ENCODE measurements at regions not wholly inside any gene's neighbourhood (a gene's known extent, or its start where the extent isn't known, plus 50 kb on each side); places are given as distances from the start of the nearest gene placed in this dataset.

- Histone ChIP-seq H3K9me3 (no peaks in the 10 kb centered on the region), H3K27ac (no peak overlapping the region), H3K4me1 (no peaks in the 10 kb centered on the region), H3K36me3 (no peaks in the 10 kb centered on the region), H3K27me3 (no peaks in the 10 kb centered on the region), H3K4me3 (no peak overlapping the region)
- intact Hi-C loops (cut with DNase I; ENCODE audit: low total_unique reads), result no loop called here
- no peak for DNase-seq
- TF ChIP-seq POLR2A (IDR thresholded peaks at IDR 0.05), result no peak
- TF ChIP-seq CTCF (IDR thresholded peaks at IDR 0.05), result no peak
These were observed 99.3 kb upstream of the PLD5 start for GRCh38 chr1:242623756-242624155.

- Histone ChIP-seq H3K4me3 (no peak overlapping the region), H3K36me3 (no peaks in the 10 kb centered on the region), H3K27ac (no peak overlapping the region), H3K9me3 (no peaks in the 10 kb centered on the region), H3K4me1 (no peaks in the 10 kb centered on the region), H3K27me3 (no peaks in the 10 kb centered on the region)
- DNase-seq, result no peak
- TF ChIP-seq POLR2A (IDR thresholded peaks at IDR 0.05), result no peak
- no peak for TF ChIP-seq CTCF (IDR thresholded peaks at IDR 0.05)
- intact Hi-C loops (cut with DNase I; ENCODE audit: low total_unique reads), result no loop called here
These were observed 98.6 kb upstream of the PLD5 start for GRCh38 chr1:242623119-242623518.

- TF ChIP-seq POLR2A (IDR thresholded peaks at IDR 0.05) (no peak), CTCF (IDR thresholded peaks at IDR 0.05) (no peak)
- H3K4me3 ChIP-seq, result no peak overlapping the region
- DNase-seq, result no peak
- no peak overlapping the region for H3K27ac ChIP-seq
- no peaks in the 10 kb centered on the region for H3K36me3 ChIP-seq
- H3K27me3 ChIP-seq, result no peaks in the 10 kb centered on the region
- no peaks in the 10 kb centered on the region for H3K9me3 ChIP-seq
- H3K4me1 ChIP-seq, result no peaks in the 10 kb centered on the region
- intact Hi-C loops (cut with DNase I; ENCODE audit: low total_unique reads), result no loop called here
These were observed 88.8 kb upstream of the PLD5 start for GRCh38 chr1:242613266-242613815.

- H3K27me3 ChIP-seq, result no peaks in the 10 kb centered on the region
- no peak overlapping the region for H3K27ac ChIP-seq
- TF ChIP-seq POLR2A (IDR thresholded peaks at IDR 0.05) (no peak), CTCF (IDR thresholded peaks at IDR 0.05) (no peak)
- no peaks in the 10 kb centered on the region for H3K9me3 ChIP-seq
- DNase-seq, result no peak
- no peaks in the 10 kb centered on the region for H3K4me1 ChIP-seq
- H3K4me3 ChIP-seq, result no peak overlapping the region
- intact Hi-C loops (cut with DNase I; ENCODE audit: low total_unique reads), result no loop called here
- H3K36me3 ChIP-seq, result no peaks in the 10 kb centered on the region
These were observed 85.7 kb upstream of the PLD5 start for GRCh38 chr1:242610209-242610608.

- H3K36me3 ChIP-seq, result no peaks in the 10 kb centered on the region
- no peak for DNase-seq
- H3K27ac ChIP-seq, result no peak overlapping the region
- TF ChIP-seq POLR2A (IDR thresholded peaks at IDR 0.05), result no peak
- no peak for TF ChIP-seq CTCF (IDR thresholded peaks at IDR 0.05)
- no peaks in the 10 kb centered on the region for H3K4me1 ChIP-seq
- H3K27me3 ChIP-seq, result no peaks in the 10 kb centered on the region
- no peaks in the 10 kb centered on the region for H3K9me3 ChIP-seq
- H3K4me3 ChIP-seq, result no peak overlapping the region
- intact Hi-C loops (cut with DNase I; ENCODE audit: low total_unique reads), result no loop called here
These were observed 81.0 kb upstream of the PLD5 start for GRCh38 chr1:242605521-242605920.
